SW480 (cell line): ENCODE measurements at regions not wholly inside any gene's neighbourhood (a gene's known extent, or its start where the extent isn't known, plus 50 kb on each side); places are given as distances from the start of the nearest gene placed in this dataset.
A peak's percentile ranks its signal among the peaks of the same experiment; 100 is the strongest.

Experiments used
- DNase-seq: peaks from one replicate; pipeline ENCODE4 v3.0.0-alpha.2; 2016; ENCODE audit warnings: low spot score

- no peak for DNase-seq
Observed at GRCh38 chr11:57103899-57104605, 77.7 kb upstream of the LRRC55 start.

GRCh38 chr11:57109331-57109730, 72.4 kb upstream of the LRRC55 start:
- DNase-seq: no peak

GRCh38 chr11:57111619-57112018, 70.1 kb upstream of the LRRC55 start:
- DNase-seq: no peak

- peak; percentile 81 for DNase-seq
Observed at GRCh38 chr11:57116654-57117053, 65.1 kb upstream of the LRRC55 start.

GRCh38 chr11:57120192-57120965, 61.4 kb upstream of the LRRC55 start:
- DNase-seq: no peak

- no peak for DNase-seq
Observed at GRCh38 chr11:57121996-57122395, 59.8 kb upstream of the LRRC55 start.

- no peak for DNase-seq
Observed at GRCh38 chr11:57123590-57123989, 58.2 kb upstream of the LRRC55 start.

GRCh38 chr11:57124505-57124904, 57.2 kb upstream of the LRRC55 start:
- DNase-seq: no peak

GRCh38 chr11:57124917-57125316, 56.8 kb upstream of the LRRC55 start:
- no peak for DNase-seq

GRCh38 chr11:57126766-57127400, 54.9 kb upstream of the LRRC55 start:
- peak; percentile 45 for DNase-seq

GRCh38 chr11:57131080-57131790, 50.5 kb upstream of the LRRC55 start:
- DNase-seq: peak; percentile 55
